ENCODE measurements at regions not wholly inside any gene's neighbourhood (a gene's known extent, or its start where the extent isn't known, plus 50 kb on each side); places are given as distances from the start of the nearest gene placed in this dataset.
"Not testable (repeated sequence)": the region's sequence is repeated elsewhere in the genome, so short reads cannot be mapped to it uniquely, and the experiment has no call there.

GRCh38 chr3:145517416-145517815 is 643.6 kb downstream of the PLOD2 start:
- DNase-seq: not testable (repeated sequence)

DNA sequence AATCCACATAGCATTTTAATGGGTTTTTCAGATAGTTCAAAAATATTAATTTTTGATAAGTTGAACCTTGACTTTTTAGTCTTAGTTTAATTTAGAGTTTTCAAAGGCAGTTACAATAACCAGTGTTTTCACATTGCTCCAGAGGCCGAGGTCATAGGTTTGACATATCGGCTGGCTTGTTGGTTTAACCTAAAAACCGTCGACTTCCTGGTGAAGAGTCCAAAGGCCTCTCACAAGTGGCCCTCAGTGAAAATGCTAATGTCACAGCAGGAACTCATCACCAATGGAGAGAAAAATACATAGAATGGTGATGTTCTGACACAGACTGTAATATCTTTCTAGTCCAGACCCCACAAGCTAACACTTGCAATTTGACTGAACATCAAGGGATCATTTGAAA is 642.3 kb downstream of the PLOD2 start:
- no peak for DNase-seq

- DNase-seq: no peak
These were observed 641.5 kb downstream of the PLOD2 start for GRCh38 chr3:145519398-145520047.

GRCh38 chr3:145522179-145522578 is 638.8 kb downstream of the PLOD2 start:
- no peak for DNase-seq

GRCh38 chr3:145522893-145523651 is 637.9 kb downstream of the PLOD2 start:
- DNase-seq: no peak

DNA sequence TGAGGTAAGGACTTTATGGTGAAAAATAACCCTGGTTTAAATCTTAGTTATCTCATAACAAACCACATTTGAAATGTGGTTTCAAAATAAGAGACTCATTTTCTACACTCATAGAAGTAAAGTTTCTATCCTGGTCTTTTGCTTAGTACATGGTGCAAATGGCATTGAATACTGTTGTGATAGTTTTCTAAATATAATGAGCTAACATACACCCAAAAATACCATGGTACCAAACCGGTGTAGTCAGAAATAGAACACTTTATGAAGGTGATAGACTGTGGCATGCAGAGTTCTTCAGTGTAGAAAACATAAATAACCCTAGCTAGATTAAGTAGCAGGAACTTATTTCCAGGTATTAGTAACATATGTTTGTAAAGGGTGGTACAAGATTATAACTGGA is 629.4 kb downstream of the PLOD2 start:
- DNase-seq: no peak

GRCh38 chr3:145533696-145534095 is 627.3 kb downstream of the PLOD2 start:
- no peak for DNase-seq

GRCh38 chr3:145536461-145536860 is 624.5 kb downstream of the PLOD2 start:
- no peak for DNase-seq

GRCh38 chr3:145550522-145550921 is 610.5 kb downstream of the PLOD2 start:
- no peak for DNase-seq

DNA sequence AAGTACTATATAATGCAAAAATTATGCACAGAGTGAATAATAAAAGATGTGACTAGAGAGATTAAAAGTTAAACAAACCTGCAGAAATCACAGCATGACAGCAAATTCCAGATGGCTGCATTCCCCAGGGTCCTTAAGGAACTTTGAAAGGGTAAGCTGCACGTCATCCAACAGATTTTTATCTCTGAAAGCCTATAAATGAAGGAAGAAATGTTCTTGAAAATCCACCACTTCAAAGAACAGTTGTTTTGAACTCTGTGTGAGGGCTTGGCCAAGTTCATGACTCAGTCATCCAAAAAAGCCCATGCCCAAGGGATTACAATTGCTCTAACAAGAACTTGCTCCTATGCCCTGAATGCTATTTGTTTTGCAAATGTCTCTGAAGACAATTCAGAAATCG is 603.6 kb downstream of the PLOD2 start:
- DNase-seq: no peak

- no peak for DNase-seq
These were observed 582.5 kb downstream of the PLOD2 start for GRCh38 chr3:145578471-145578870.

GRCh38 chr3:145581694-145582093 is 579.3 kb downstream of the PLOD2 start:
- no peak for DNase-seq

GRCh38 chr3:145604851-145605250 is 556.1 kb downstream of the PLOD2 start:
- DNase-seq: no peak

DNA sequence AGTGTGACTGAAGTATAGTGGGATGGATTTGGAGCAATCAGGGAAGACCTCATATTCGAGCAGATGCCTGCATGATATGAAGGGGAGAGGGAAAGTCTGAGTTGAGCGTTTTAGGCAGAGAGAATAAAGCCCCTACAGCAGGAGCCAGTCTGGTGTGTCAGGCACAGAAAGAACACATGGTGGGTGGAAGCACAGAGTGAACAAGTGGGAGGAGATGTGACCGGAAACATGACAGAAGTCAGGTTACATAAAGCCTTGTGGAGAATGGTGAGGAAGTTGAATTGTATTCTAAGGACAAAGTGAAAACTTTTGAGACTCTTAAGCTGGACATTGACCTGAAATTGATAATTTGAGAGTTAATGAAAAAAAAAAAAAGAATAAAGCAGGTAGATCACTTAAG is 541.0 kb downstream of the PLOD2 start:
- DNase-seq: no peak

GRCh38 chr3:145620486-145620885 is 540.5 kb downstream of the PLOD2 start:
- DNase-seq: no peak

DNA sequence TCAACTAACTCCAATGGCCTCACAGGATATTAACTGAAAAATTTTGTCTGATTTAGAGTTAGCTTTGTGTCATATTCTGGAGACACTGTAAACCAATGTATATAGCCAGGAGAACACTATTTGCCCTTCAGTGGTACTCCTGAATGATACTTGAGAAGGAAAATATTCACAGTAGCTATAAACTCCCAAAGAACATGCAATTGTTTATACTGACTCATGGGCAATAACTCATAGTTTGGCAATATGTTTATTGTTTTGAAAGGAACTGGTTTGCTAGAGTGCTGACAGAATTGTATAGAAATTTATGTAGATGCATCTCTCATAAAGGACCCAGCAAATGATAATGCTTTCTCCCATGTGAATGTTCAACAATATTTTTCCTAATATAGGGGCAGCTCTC is 537.6 kb downstream of the PLOD2 start:
- DNase-seq: no peak

GRCh38 chr3:145628211-145628610 is 532.8 kb downstream of the PLOD2 start:
- DNase-seq: no peak

DNA sequence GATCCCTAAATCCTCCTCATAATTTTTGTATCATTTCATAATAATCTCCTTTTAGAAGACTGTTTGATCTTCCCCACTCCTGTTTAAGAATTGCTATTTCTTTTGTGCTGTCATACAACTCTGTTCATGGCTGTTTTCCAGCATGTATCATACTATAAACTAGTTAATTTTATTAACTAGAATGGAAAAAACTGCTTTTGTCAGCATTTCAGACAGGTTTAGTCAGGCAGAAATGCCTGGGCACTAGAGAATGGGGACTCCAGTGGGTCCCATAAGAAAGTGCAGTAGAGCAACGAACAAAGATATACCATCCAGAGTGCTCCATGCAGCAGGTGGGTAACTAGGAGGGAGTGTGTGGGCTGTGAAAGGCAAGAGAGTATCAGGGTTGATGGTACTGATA is 523.9 kb downstream of the PLOD2 start:
- DNase-seq: no peak

GRCh38 chr3:145639003-145639606 is 521.9 kb downstream of the PLOD2 start:
- no peak for DNase-seq

GRCh38 chr3:145639875-145640274 is 521.1 kb downstream of the PLOD2 start:
- DNase-seq: no peak

GRCh38 chr3:145648396-145648795 is 512.6 kb downstream of the PLOD2 start:
- DNase-seq: no peak

DNA sequence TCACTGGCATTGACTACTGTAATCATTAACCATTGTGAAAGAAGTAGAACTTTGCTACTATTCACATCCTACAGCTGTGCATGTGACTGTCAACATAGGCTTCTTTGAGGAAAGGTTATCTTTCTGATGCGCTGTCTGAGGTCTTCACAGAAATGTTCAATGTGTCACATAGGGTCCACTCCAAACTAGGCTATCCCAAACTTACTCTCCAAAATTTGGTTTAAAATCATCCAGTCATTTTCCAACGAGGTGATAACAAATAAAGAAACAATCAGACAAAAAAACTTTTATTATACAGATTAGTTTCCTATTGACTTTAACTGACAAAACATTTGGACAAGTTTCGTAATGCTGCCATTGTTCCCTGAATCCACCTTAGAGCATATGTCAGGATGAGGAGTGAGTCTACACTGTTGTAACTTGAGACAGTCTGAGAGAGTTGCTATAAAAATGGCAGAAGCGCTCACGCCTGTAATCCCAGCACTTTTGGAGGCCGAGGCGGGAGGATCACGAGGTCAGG is 511.6 kb downstream of the PLOD2 start:
- no peak for DNase-seq

- DNase-seq: no peak
These were observed 510.8 kb downstream of the PLOD2 start for GRCh38 chr3:145650170-145650569.

GRCh38 chr3:145671121-145671520 is 489.9 kb downstream of the PLOD2 start:
- no peak for DNase-seq
